SK-MEL-5 (cell line): ENCODE measurements at regions not wholly inside any gene's neighbourhood (a gene's known extent, or its start where the extent isn't known, plus 50 kb on each side); places are given as distances from the start of the nearest gene placed in this dataset.
"Not testable (repeated sequence)": the region's sequence is repeated elsewhere in the genome, so short reads cannot be mapped to it uniquely, and the experiment has no call there.

Experiments
- DNase-seq: peaks from one replicate; pipeline ENCODE4 v3.0.0-alpha.2; 2016; ENCODE audit warnings: low read depth, low spot score
- in situ Hi-C: cut with HindIII; loops from 2 replicates; pipeline ENCODE4 v1.10.0; 2016; ENCODE audit warnings: low sequenced_read_pairs, high pct_unique_total_duplicates, low pct_unique_long_range_greater_than_20kb

DNA sequence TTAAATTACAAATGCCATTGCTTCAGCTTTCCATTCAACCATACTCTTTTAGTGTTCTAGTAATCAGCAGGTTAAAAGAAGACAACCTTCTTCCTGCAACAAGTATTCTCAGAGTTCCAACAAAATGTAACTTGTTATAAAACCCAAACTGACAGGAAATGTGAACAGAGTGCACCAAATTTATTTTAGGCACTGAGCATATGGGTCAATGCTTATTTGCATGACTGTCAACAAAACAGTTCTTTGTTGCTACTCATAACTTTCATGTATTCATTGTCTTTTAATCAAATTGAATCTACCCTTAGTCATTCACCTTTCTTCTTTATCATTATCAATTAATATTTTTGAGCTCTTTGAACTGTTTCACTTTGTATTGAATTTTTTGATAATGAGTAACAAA lies 554.1 kb downstream of the DACH1 start:
- DNase-seq: no peak
- in situ Hi-C loops: no loop called here

- in situ Hi-C loops: no loop called here
- DNase-seq: no peak
Observed at GRCh38 chr13:71309905-71310304, 557.1 kb downstream of the DACH1 start.

- in situ Hi-C loops: no loop called here
- no peak for DNase-seq
Observed at GRCh38 chr13:71306821-71307220, 560.2 kb downstream of the DACH1 start.

GRCh38 chr13:71304861-71305260 lies 562.1 kb downstream of the DACH1 start:
- in situ Hi-C loops: no loop called here
- DNase-seq: no peak

DNA sequence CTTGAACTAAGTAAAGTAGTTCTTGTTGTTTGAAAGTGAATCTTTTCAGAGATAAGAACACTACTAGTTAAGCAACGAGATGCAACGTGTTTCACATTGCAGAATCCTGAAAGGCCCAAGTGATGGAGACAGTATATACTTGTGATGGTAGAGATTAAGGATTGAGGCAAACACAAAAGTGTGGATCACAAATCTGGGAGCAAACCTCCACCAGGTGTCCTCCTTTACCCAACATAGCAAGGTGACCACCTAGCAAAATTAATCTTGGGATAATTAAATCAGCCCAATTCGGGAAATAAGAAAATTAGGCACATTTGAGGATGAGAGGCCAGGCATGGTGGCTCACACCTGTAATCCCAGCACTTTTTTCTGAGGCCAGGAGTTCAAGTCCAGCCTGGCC lies 563.9 kb downstream of the DACH1 start:
- in situ Hi-C loops: no loop called here
- DNase-seq: no peak

DNA sequence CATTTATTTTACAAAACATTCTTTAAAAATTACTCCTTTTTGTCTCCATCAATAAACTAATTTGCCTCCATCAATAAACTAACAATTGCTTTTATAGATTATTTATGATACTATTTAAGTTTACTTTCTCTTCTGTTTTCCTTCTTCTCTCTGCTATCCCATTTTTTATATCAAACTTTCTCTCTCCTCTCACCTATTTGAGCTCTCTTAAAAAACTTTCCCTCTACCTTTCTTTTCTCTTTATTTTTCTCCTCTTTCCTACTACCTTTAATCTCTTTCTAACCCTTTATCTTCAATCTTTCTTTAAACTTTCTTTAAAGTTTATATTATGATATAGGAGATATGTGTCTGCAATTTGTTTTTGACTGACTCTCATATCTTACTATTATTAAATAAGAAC lies 566.4 kb downstream of the DACH1 start:
- DNase-seq: no peak
- in situ Hi-C loops: no loop called here

- in situ Hi-C loops: no loop called here
- no peak for DNase-seq
Observed at GRCh38 chr13:71291842-71292146, 575.2 kb downstream of the DACH1 start.

DNA sequence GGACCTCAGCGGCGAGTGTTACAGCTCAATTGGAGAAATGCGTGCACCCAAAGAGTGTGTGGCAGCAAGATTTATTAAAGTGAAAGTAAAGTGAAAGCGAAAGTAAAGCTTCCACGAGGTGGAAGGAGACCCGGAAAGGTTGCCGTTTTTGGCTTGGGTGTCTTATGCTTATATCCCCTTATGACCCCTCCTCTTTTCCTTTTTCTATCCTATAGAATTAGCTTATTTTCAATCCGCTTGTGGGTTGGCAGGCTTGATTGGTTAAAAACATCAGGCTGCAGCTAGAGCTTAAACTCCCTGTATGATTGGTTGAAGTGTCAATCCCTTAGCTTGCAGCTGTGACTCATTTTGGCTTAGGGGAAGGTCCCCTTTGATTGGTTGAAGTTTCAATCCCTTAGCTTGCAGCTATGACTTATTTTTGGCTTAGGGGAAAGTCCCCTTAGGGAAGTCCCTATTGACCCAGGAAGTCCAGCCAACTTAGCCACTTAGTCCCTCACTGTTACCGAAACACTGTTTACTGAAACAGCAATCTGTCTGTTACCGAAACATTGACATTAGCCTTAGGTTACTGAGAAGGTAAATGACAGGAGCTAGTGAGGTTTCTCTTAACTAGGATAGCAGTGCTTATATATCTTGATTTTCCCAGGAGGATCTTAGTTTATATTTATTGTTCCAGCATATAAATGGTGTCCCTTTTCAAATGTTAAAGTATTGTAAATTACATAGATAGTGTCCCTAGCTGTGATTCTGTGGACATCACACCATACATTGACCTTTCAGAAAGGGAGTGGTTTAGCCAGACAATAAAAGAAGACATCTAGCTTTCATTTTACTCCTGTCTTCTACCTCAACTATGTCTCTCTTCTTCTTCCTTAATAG lies 575.8 kb downstream of the DACH1 start:
- peak; percentile 78 for DNase-seq
- in situ Hi-C loops: no loop called here

GRCh38 chr13:71289980-71290379 lies 577.0 kb downstream of the DACH1 start:
- DNase-seq: peak; percentile 15
- in situ Hi-C loops: not testable (repeated sequence)

DNA sequence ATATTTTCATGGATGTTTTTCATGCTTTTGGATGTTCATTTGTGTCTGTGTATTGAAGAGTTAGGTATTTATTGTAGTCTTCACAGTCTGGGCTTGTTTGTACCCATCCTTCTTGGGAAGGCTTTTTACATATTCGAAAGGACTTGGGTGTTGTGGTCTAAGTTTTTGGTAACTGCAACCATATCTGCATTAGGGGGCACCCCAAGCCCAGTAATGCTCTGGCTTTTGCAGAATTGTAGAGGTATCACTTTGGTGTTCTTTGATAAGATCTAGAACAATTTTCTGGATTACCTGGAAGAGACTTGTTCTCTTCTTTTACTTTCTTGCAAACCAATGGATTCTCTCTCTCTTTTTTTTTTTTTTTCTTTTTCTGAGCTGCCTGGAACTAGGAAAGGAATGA lies 581.3 kb downstream of the DACH1 start:
- in situ Hi-C loops: no loop called here
- DNase-seq: no peak

- no peak for DNase-seq
- in situ Hi-C loops: no loop called here
Observed at GRCh38 chr13:71278512-71278911, 588.5 kb downstream of the DACH1 start.

DNA sequence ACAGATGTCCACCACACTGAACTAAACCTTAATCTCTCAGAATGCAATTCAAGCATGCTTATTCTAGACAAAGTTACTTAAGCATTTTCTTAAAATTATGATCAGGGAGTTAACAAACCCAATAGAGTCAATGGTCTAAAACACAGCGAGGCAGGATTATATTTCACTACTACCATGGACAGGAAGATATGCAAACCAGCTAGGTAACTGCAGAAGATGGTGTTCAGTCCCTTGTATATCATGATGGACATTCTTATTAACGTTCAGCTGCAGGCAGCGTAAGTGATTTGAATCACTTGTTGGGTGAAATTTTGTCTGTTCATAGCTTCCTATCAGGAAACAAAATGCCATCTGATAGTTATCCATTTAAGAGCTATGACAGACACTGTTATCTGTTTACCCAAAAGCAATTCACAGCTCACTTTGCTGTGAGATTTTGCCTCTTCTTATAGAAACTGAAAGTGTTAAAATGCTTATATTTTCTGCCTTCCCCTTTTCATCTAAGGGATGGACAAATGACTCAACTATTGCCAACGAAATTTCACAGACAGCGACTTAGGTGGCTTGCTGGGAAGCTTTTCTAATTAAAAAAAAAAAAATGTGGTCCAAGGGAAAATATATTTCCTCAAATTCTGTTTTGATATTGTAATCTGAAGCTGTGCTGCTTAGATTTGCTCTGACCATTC lies 591.9 kb downstream of the DACH1 start:
- no peak for DNase-seq

DNA sequence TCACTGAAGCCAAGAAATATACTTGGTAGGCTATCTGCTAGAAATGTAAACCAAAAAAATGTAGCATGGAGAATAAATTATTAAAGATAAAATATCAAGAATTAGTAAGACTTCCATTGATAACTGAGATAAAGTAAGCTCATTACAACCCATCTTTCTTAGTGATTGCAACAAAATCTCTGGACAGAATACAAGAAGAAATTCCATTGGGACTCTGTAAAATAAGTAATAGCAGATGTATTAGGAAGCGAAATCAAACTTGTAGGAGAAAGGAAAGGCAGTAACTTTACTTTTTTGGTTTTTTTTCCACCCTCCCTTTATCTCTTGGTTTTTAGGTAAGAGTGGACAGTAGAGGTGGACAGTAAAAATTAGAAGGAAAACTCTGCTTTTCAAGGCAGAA lies 605.7 kb downstream of the DACH1 start:
- DNase-seq: no peak
- in situ Hi-C loops: no loop called here

More for the DNA sequence above, 591.9 kb downstream of the DACH1 start:
- in situ Hi-C loops: no loop called here

- in situ Hi-C loops: no loop called here
- DNase-seq: no peak
Observed at GRCh38 chr13:71260246-71260645, 606.8 kb downstream of the DACH1 start.

GRCh38 chr13:71255633-71256032 lies 611.4 kb downstream of the DACH1 start:
- no peak for DNase-seq
- in situ Hi-C loops: no loop called here

- no peak for DNase-seq
- in situ Hi-C loops: no loop called here
Observed at GRCh38 chr13:71254384-71254783, 612.6 kb downstream of the DACH1 start.

- in situ Hi-C loops: no loop called here
- DNase-seq: no peak
Observed at GRCh38 chr13:71252184-71252704, 614.8 kb downstream of the DACH1 start.

GRCh38 chr13:71251292-71251951 lies 615.6 kb downstream of the DACH1 start:
- no peak for DNase-seq
- in situ Hi-C loops: no loop called here
